HG02642 (cell line): ENCODE measurements at regions not wholly inside any gene's neighbourhood (a gene's known extent, or its start where the extent isn't known, plus 50 kb on each side); places are given as distances from the start of the nearest gene placed in this dataset.

Experiments used
- ATAC-seq: cut with Tn5 transposase; IDR thresholded peaks from one replicate; pipeline ENCODE4 v1.9.1; 2021; ENCODE audit warnings: mild to moderate bottlenecking; ENCODE audit not compliant: unreplicated experiment, poor library complexity

DNA sequence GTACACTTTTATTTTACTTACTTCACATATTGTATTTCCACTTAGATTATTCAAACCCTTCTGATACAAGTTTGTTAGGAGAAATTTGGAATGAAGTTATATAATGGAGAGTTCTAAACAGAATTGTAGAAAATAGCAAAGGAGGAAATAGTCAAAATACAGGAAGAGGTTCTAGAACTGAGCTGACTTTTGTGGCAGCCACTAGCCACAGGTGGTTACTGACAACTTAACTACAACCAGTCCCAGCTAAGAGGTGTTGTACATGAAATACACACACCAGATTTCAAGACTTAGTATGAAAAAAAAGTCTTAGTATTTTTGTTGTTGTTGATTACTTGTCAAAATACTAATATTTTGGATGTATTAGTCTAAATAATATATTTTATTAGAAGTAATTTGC is 727.4 kb upstream of the CITED2 start:
- no peak for ATAC-seq

DNA sequence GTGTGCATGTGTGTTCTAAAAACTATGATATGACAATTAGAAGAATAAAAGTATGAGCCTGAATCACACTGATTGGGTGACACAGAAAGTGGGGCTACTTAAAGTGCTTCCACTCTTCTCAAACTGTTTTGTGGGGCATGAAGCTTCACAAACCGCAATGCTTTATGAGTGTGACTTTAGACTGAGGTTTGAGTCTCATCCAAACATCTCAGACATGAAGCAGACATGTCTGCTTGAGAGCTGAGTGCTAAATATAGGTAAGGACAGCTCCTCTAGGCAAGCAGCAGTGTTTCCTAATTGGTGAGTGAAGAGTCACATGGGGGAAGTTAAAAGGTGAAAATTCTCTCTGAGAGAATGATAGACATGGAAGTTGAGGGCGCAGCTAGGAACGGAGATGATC is 726.9 kb upstream of the CITED2 start:
- no peak for ATAC-seq

GRCh38 chr6:140095532-140095931 is 721.1 kb upstream of the CITED2 start:
- ATAC-seq: no peak

GRCh38 chr6:140091895-140092294 is 717.4 kb upstream of the CITED2 start:
- no peak for ATAC-seq

DNA sequence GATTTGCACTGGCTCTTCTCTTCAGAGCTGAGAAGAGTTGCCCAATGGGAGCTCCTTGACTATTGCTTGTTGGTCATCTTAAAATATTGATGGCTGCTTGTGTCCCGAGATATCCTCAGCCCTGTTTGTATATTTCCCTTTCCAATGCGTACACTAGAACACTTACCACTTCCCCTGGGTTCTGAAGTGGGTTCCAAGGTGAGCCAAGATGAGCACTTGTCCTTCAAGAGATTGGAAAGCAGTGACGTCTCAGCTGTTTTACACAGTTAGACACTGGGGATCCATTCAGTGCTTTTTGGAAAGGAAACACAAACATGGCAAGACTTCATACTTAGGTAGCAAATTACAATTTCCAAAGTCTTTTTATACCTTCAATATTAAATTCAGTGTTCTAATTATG is 716.4 kb upstream of the CITED2 start:
- no peak for ATAC-seq

DNA sequence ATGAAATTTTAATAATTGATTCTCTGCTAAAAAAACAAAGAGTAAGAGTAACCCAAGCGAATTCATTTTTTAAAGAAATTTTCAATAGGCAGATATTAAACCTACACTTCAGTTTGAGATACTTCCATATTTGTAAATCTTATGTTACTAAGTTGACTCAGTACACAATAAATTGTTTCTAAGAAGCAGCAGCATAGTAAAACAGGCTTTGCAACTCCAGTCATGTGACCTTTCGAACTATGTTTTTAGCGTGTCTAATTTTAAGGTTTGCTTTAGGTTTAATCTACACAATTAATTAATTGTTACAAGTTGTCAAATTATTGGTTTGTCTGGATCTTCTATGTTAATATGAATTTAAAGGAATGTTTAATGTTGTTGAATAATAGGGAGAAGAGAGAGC is 708.9 kb upstream of the CITED2 start:
- no peak for ATAC-seq

GRCh38 chr6:140082867-140083297 is 708.4 kb upstream of the CITED2 start:
- ATAC-seq: no peak

DNA sequence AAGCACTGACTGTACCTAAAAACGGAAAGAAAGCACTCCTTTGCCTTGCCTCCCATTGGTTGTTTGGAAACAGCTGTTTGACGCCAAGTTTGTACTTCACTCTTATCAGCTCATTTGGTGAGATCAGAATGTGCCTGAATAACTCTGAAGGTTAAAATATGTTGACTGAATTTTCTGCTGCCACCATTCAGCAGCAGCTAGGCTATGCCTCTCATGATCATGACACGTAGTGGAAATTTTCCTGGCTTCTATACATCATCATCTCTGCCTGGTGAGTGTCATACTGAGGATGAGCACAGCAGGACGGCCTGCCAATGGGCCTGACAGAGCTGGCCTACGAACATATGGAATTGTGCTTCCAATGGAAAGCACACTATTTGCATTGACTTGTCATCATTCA is 704.9 kb upstream of the CITED2 start:
- ATAC-seq: no peak

DNA sequence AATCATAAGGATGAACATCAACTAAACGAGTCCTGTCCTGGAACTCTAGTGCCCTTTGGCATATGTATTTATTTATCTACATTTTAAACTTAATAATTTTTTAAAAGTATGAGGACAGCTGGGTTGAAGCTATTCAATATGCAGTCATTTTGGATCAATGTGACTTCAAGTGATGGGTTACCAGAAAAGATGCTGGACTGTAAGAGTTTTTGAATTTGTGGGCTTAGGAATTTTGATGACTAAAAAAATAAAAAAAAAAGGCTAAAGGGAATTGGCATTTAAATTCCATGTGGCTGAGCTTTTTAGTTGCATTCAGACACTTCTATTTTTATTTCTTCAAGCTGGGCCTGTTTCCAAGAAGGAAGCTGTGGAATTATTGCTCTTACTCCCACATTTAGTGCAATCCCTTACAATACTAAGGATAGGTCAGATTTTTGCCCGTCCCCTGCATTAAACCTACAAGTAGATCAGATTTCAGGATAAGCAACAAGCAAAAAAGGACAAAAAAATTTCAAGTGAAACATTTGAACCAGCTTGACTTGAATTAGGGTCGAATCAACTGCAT is 704.2 kb upstream of the CITED2 start:
- ATAC-seq: no peak

DNA sequence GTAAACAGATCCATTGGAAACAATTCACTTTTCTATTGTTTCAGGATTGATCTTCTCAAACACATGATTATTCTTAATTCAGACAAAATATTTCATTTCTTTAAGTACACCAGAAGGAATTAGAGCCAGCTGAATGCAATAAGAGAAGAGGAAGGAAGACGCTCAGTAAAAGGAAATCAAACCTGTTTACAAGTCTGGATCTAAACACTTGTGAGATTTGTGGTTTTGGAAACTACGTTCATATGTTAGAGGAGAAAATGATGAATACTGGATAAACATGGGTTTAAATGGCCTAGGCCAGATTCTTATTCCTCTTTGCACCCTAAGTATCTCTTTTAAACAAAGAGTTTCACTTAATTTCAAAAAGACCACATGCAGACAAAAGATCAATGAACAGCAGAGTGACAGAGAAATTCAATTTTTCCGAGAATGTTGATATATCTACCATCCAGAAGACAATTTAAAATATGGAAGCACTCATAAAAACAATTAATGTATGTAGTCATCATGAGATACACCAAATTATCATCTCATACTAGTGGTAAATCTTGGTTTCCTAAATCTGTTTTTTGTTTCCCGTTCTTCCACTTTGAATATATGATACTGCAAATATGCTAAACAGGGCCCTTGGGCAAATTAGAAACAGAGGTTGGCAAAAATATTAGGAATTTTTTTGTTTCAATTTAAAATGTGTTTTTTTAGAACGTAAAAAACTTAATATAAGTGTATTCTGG is 703.5 kb upstream of the CITED2 start:
- ATAC-seq: no peak

GRCh38 chr6:140076105-140076504 is 701.7 kb upstream of the CITED2 start:
- ATAC-seq: no peak

GRCh38 chr6:140073456-140073855 is 699.0 kb upstream of the CITED2 start:
- no peak for ATAC-seq

DNA sequence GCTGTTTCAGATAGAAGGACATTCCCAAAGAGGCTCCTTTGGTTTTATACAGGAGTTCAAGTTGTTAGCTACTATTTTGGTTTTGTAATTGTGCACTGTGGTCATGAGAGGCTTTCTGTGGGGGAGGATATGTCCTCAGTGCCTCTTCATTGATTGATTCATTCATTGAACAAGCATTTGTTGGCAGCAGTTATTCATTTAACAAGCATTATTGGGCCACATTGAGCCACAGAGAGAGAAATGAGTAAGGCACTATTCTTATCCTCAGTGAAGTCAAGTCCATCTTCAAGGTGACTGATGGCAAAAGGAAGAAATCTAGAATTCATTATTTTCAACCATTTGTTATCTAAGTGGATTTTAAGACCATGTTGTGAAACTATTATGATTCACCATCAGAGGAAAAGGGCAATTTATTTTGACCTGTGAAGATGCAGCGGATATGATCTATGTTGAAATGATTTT is 697.2 kb upstream of the CITED2 start:
- ATAC-seq: no peak

DNA sequence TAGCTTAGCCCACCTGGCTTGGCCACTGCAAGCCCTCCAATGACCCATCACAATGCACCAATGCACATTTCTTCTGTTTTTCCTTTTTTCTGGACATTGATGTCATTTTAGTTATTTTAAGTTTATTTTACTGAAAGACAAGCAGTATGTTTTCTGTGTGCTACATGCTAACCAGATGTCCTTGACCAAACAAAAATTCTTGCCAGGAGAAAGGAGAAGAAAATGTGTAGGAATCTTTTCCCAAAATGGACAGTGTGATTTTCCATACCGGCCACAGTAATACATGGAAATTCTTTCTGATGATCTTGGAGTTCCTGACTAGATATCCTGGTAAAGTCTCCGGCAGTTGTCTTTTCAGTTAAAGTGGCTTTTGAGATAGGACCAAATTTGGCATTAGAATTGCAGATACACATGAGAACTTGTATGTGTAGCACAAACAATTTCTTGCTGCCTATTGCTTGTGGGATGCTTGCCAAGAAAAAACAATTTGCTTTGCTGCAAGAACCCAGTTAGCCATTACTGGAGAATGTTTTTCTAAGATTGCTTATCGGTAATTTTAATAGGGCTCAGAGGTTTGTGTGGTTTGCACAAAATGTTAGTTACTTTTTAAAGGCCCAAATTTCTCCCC is 696.5 kb upstream of the CITED2 start:
- ATAC-seq: no peak

DNA sequence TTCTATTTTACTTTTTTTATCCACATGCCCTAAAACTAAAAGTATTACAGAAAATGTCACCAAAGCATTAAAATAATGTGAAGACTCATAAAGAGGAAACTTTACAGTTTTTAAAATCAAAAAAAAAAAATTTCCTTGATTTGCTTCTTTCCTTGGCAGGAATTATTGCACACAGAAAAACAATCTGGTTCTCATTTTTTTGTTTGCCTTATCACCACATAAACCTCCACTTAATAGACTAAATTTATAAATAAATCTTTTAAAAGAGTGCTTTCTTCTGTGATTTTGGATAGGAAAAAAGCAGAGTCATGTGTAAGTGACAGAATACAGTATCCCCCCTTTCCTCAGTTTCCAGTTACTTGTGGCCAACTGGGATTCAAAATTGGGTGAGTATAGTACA is 695.1 kb upstream of the CITED2 start:
- ATAC-seq: no peak

GRCh38 chr6:140068801-140069200 is 694.4 kb upstream of the CITED2 start:
- ATAC-seq: no peak

DNA sequence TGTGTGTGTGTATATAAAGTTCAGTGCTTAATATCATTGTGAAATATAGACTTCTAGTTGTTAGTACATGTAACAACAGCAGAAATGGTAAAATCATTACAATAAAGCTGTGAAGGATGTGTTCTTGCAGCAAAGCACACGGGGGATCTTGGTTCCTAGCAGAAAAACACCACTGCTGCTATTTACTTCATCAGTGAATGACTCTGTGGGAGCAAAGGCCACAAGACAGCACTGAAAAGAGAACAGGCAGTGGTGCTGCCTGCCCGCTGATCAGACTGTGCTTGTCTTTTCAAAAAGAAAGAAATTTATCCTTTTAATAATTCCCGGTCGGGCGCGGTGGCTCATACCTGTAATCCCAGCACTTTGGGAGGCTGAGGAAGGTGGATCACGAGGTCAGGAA is 689.9 kb upstream of the CITED2 start:
- ATAC-seq: no peak

- no peak for ATAC-seq
These were observed 688.6 kb upstream of the CITED2 start for GRCh38 chr6:140063021-140063399.

- no peak for ATAC-seq
These were observed 687.9 kb upstream of the CITED2 start for GRCh38 chr6:140062043-140063020.
